Panc1 (cell line): ENCODE measurements at regions not wholly inside any gene's neighbourhood (a gene's known extent, or its start where the extent isn't known, plus 50 kb on each side); places are given as distances from the start of the nearest gene placed in this dataset.

Source experiments
- CTCF ChIP-seq: fragments of 450-650 bp; IDR thresholded peaks from 2 replicates; pipeline ENCODE4 v1.5.1; 2017; ENCODE audit warnings: mild to moderate bottlenecking
- POLR2AphosphoS5 ChIP-seq: IDR thresholded peaks from 2 replicates; pipeline ENCODE4 v1.6.1; 2012; ENCODE audit warnings: mild to moderate bottlenecking, low read depth, low read length, moderate library complexity
- REST ChIP-seq, 2 experiments: IDR thresholded peaks; 2 replicates each; pipeline ENCODE4 v1.6.1; 2011 to 2012; ENCODE audit warnings: low read depth in 2 of 2, control low read depth in 1 of 2, low read length in 1 of 2, mild to moderate bottlenecking in 1 of 2, moderate library complexity in 1 of 2; ENCODE audit not compliant: insufficient read depth in 1 of 2
- SIN3A ChIP-seq: IDR thresholded peaks from 2 replicates; pipeline ENCODE4 v1.6.1; 2012; ENCODE audit warnings: low read depth, mild to moderate bottlenecking, low read length, moderate library complexity, borderline replicate concordance; ENCODE audit not compliant: insufficient read depth
- TCF7L2 ChIP-seq: IDR thresholded peaks from 2 replicates; pipeline ENCODE4 v1.6.1; 2011; ENCODE audit warnings: mild to moderate bottlenecking, low read depth, low read length, inconsistent platforms

- TF ChIP-seq CTCF (no peak), POLR2AphosphoS5 (no peak), TCF7L2 (no peak), REST (IDR thresholded peaks at IDR 0.05; ENCODE audit: insufficient read depth in 1 of 2, low read depth in 2 of 2, low read length in 1 of 2) (no peak), SIN3A (no peak)
Observed at GRCh38 chr17:77801545-77802332, 156.8 kb upstream of the TNRC6C start.
